ENCODE measurements at regions not wholly inside any gene's neighbourhood (a gene's known extent, or its start where the extent isn't known, plus 50 kb on each side); places are given as distances from the start of the nearest gene placed in this dataset.

DNA sequence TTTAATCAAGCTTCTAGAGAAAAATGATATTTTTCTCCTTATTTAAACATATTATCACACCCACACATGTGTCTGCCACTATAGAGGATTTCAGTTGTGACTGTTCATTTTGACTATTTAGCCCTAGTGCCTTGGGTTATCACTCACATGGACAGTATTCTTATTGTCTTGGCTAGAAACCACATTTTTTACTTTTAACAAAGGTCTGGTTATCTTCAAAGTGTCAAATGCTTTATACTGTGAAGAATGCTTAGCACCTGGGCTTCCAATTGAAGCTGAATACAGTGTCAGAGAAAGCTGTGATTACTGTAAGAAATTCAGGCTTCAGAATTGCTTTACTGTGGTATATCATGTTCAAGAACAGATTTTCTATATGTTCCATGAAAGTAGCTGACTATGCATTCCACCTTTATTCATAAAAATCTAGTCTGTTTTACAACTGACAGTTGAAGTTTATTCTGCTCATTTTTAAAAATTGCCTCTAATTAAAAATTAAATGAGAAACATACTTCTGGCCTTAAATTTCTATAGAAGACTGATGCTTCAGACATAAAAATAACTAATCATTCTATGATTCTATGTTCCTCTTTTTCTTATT is 278.6 kb downstream of the SEMA3D start:
- peak; percentile 41 for TF ChIP-seq MAFK (IDR thresholded peaks at IDR 0.05; ENCODE audit: partially characterized antibody)
- no peak for TF ChIP-seq CTCF (IDR thresholded peaks at IDR 0.05)
